SH-SY5Y (cell line): ENCODE measurements at regions not wholly inside any gene's neighbourhood (a gene's known extent, or its start where the extent isn't known, plus 50 kb on each side); places are given as distances from the start of the nearest gene placed in this dataset.

Experiments
- GATA2 ChIP-seq: IDR thresholded peaks from 2 replicates; pipeline ENCODE4 v1.6.1; 2011; ENCODE audit warnings: mild to moderate bottlenecking, low read depth, low read length
- GATA3 ChIP-seq: IDR thresholded peaks from 2 replicates; pipeline ENCODE4 v1.6.1; 2011; ENCODE audit warnings: low read depth, mild to moderate bottlenecking, low read length, moderate library complexity

DNA sequence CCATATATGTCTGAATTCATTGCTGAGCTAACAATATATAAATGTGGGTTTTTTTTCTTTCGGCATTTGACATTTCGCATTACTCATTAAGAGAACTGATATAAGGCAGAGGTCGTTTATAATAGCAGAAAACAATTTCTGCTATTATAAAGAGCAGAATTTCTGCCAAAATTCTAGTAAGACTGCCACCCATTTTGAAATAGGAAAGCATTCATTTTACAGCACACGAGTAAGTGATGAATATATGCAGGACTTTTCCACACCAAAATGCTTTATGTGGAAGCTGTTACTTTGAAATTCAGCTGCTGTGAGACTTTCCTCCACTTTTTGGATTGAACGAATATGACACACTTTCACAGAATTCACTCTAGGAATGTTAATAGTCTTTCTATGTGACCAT lies 610.9 kb upstream of the MAN1A1 start:
- no peak; the same call in 1 of the 2 replicates for TF ChIP-seq GATA3
- no peak for TF ChIP-seq GATA2
